ENCODE measurements at regions not wholly inside any gene's neighbourhood (a gene's known extent, or its start where the extent isn't known, plus 50 kb on each side); places are given as distances from the start of the nearest gene placed in this dataset.

- no peaks in the 10 kb centered on the region for H3K4me1 Mint-ChIP-seq
- no peak for DNase-seq
- no peak overlapping the region for H3K27ac Mint-ChIP-seq
- H3K4me3 Mint-ChIP-seq: no peak overlapping the region
- peaks cover 0 to 5% (median 0%) of the 10 kb centered on the region in 6 donors for H3K9me3 Mint-ChIP-seq
- no peaks in the 10 kb centered on the region for H3K27me3 Mint-ChIP-seq (ENCODE audit: low read depth in 3 of 3)
- H3K36me3 Mint-ChIP-seq: no peaks in the 10 kb centered on the region
These were observed 417.7 kb upstream of the RBMS3 start for GRCh38 chr3:28863186-28863585.

GRCh38 chr3:28867836-28868235 is 413.0 kb upstream of the RBMS3 start:
- Mint-ChIP-seq H3K4me3 (no peak overlapping the region), H3K36me3 (no peaks in the 10 kb centered on the region), H3K4me1 (no peaks in the 10 kb centered on the region), H3K27me3 (ENCODE audit: low read depth in 3 of 3) (peaks cover 0 to 2% (median 0%) of the 10 kb centered on the region in 3 donors), H3K27ac (no peak overlapping the region), H3K9me3 (peaks cover 0 to 9% (median 2%) of the 10 kb centered on the region in 6 donors)
- no peak for DNase-seq

GRCh38 chr3:28868897-28869296 is 412.0 kb upstream of the RBMS3 start:
- H3K27ac Mint-ChIP-seq: no peak overlapping the region
- no peaks in the 10 kb centered on the region for H3K36me3 Mint-ChIP-seq
- peaks cover 0 to 15% (median 5%) of the 10 kb centered on the region in 6 donors for H3K9me3 Mint-ChIP-seq
- H3K4me1 Mint-ChIP-seq: no peaks in the 10 kb centered on the region
- no peak for DNase-seq
- no peak overlapping the region for H3K4me3 Mint-ChIP-seq
- H3K27me3 Mint-ChIP-seq (ENCODE audit: low read depth in 3 of 3): peaks cover 0 to 3% (median 0%) of the 10 kb centered on the region in 3 donors

GRCh38 chr3:28877912-28878311 is 403.0 kb upstream of the RBMS3 start:
- Mint-ChIP-seq H3K27me3 (ENCODE audit: low read depth in 3 of 3) (peaks cover 0 to 2% (median 0%) of the 10 kb centered on the region in 3 donors), H3K9me3 (peaks cover 0 to 21% (median 9%) of the 10 kb centered on the region in 6 donors), H3K36me3 (no peaks in the 10 kb centered on the region), H3K27ac (no peak overlapping the region), H3K4me1 (no peaks in the 10 kb centered on the region), H3K4me3 (no peak overlapping the region)
- no peak for DNase-seq

GRCh38 chr3:28890373-28890772 is 390.5 kb upstream of the RBMS3 start:
- H3K36me3 Mint-ChIP-seq: no peaks in the 10 kb centered on the region
- H3K9me3 Mint-ChIP-seq: peaks cover 0 to 9% (median 3%) of the 10 kb centered on the region in 6 donors
- no peak overlapping the region for H3K27ac Mint-ChIP-seq
- peaks cover 0 to 2% (median 0%) of the 10 kb centered on the region in 3 donors for H3K27me3 Mint-ChIP-seq (ENCODE audit: low read depth in 3 of 3)
- H3K4me3 Mint-ChIP-seq: no peak overlapping the region
- no peaks in the 10 kb centered on the region for H3K4me1 Mint-ChIP-seq
- DNase-seq: no peak

- no peak for DNase-seq
- Mint-ChIP-seq H3K4me3 (no peak overlapping the region), H3K27me3 (ENCODE audit: low read depth in 3 of 3) (peaks cover 0 to 2% (median 0%) of the 10 kb centered on the region in 3 donors), H3K36me3 (no peaks in the 10 kb centered on the region), H3K4me1 (no peaks in the 10 kb centered on the region), H3K27ac (no peak overlapping the region), H3K9me3 (peaks cover 0 to 9% (median 3%) of the 10 kb centered on the region in 6 donors)
These were observed 389.4 kb upstream of the RBMS3 start for GRCh38 chr3:28891485-28891884.

- Mint-ChIP-seq H3K27ac (no peak overlapping the region), H3K9me3 (peaks cover 0 to 14% (median 6%) of the 10 kb centered on the region in 6 donors), H3K27me3 (ENCODE audit: low read depth in 3 of 3) (peaks cover 0 to 1% (median 0%) of the 10 kb centered on the region in 3 donors), H3K36me3 (no peaks in the 10 kb centered on the region), H3K4me1 (no peaks in the 10 kb centered on the region), H3K4me3 (no peak overlapping the region)
- DNase-seq: no peak
These were observed 380.6 kb upstream of the RBMS3 start for GRCh38 chr3:28900301-28900700.

GRCh38 chr3:28901018-28901417 is 379.9 kb upstream of the RBMS3 start:
- Mint-ChIP-seq H3K36me3 (no peaks in the 10 kb centered on the region), H3K27me3 (ENCODE audit: low read depth in 3 of 3) (peaks cover 0 to 1% (median 0%) of the 10 kb centered on the region in 3 donors), H3K27ac (no peak overlapping the region), H3K4me3 (no peak overlapping the region), H3K9me3 (peaks cover 0 to 14% (median 6%) of the 10 kb centered on the region in 6 donors), H3K4me1 (no peaks in the 10 kb centered on the region)
- DNase-seq: no peak

GRCh38 chr3:28903171-28903601 is 377.7 kb upstream of the RBMS3 start:
- DNase-seq: no peak
- Mint-ChIP-seq H3K9me3 (peaks cover 0 to 17% (median 9%) of the 10 kb centered on the region in 6 donors), H3K4me1 (no peaks in the 10 kb centered on the region)

GRCh38 chr3:28905798-28906197 is 375.1 kb upstream of the RBMS3 start:
- Mint-ChIP-seq H3K9me3 (peaks cover 0 to 17% (median 6%) of the 10 kb centered on the region in 6 donors), H3K27me3 (ENCODE audit: low read depth in 3 of 3) (peaks cover 0 to 2% (median 2%) of the 10 kb centered on the region in 3 donors), H3K27ac (no peak overlapping the region), H3K4me3 (no peak overlapping the region), H3K4me1 (no peaks in the 10 kb centered on the region), H3K36me3 (no peaks in the 10 kb centered on the region)
- DNase-seq: no peak

More at GRCh38 chr3:28903171-28903601, 377.7 kb upstream of the RBMS3 start:
- no peak overlapping the region for H3K27ac Mint-ChIP-seq
- H3K4me3 Mint-ChIP-seq: no peak overlapping the region
- peaks cover 0 to 2% (median 0%) of the 10 kb centered on the region in 3 donors for H3K27me3 Mint-ChIP-seq (ENCODE audit: low read depth in 3 of 3)
- H3K36me3 Mint-ChIP-seq: no peaks in the 10 kb centered on the region

GRCh38 chr3:28906561-28907310 is 374.1 kb upstream of the RBMS3 start:
- Mint-ChIP-seq H3K9me3 (peaks cover 0 to 17% (median 6%) of the 10 kb centered on the region in 6 donors), H3K27ac (no peak overlapping the region), H3K36me3 (no peaks in the 10 kb centered on the region), H3K27me3 (ENCODE audit: low read depth in 3 of 3) (peaks cover 0 to 2% (median 2%) of the 10 kb centered on the region in 3 donors), H3K4me1 (no peaks in the 10 kb centered on the region), H3K4me3 (no peak overlapping the region)
- no peak for DNase-seq

GRCh38 chr3:28907616-28908015 is 373.3 kb upstream of the RBMS3 start:
- Mint-ChIP-seq H3K4me3 (no peak overlapping the region), H3K36me3 (no peaks in the 10 kb centered on the region), H3K27ac (no peak overlapping the region), H3K4me1 (no peaks in the 10 kb centered on the region), H3K9me3 (peaks cover 0 to 17% (median 6%) of the 10 kb centered on the region in 6 donors), H3K27me3 (ENCODE audit: low read depth in 3 of 3) (peaks cover 0 to 2% (median 2%) of the 10 kb centered on the region in 3 donors)
- DNase-seq: no peak

GRCh38 chr3:28912120-28912885 is 368.6 kb upstream of the RBMS3 start:
- Mint-ChIP-seq H3K4me3 (no peak overlapping the region), H3K36me3 (no peaks in the 10 kb centered on the region), H3K27ac (no peak overlapping the region), H3K9me3 (peaks cover 0 to 6% (median 3%) of the 10 kb centered on the region in 6 donors), H3K4me1 (peaks cover 0 to 6% of the 10 kb centered on the region in 2 donors), H3K27me3 (ENCODE audit: low read depth in 3 of 3) (peaks cover 0 to 4% (median 2%) of the 10 kb centered on the region in 3 donors)
- no peak for DNase-seq
